VCaP (cell line): ENCODE measurements at regions not wholly inside any gene's neighbourhood (a gene's known extent, or its start where the extent isn't known, plus 50 kb on each side); places are given as distances from the start of the nearest gene placed in this dataset.
A peak's percentile ranks its signal among the peaks of the same experiment; 100 is the strongest.

ENCODE experiments used
- H3K27ac ChIP-seq: fragments of 450-650 bp; 2 replicates; pipeline ENCODE4 v1.5.1; 2017
- TF ChIP-seq, protein P1 (sequence below): fragments of 450-650 bp; conservative IDR thresholded peaks from 2 replicates; pipeline ENCODE4 v1.5.1; 2017; ENCODE audit warnings: mild to moderate bottlenecking, moderate library complexity

GRCh38 chr5:74083096-74083791 lies 457.2 kb downstream of the ARHGEF28 start:
- TF ChIP-seq, protein P1, sequence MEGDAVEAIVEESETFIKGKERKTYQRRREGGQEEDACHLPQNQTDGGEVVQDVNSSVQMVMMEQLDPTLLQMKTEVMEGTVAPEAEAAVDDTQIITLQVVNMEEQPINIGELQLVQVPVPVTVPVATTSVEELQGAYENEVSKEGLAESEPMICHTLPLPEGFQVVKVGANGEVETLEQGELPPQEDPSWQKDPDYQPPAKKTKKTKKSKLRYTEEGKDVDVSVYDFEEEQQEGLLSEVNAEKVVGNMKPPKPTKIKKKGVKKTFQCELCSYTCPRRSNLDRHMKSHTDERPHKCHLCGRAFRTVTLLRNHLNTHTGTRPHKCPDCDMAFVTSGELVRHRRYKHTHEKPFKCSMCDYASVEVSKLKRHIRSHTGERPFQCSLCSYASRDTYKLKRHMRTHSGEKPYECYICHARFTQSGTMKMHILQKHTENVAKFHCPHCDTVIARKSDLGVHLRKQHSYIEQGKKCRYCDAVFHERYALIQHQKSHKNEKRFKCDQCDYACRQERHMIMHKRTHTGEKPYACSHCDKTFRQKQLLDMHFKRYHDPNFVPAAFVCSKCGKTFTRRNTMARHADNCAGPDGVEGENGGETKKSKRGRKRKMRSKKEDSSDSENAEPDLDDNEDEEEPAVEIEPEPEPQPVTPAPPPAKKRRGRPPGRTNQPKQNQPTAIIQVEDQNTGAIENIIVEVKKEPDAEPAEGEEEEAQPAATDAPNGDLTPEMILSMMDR = no peak
- H3K27ac ChIP-seq = no peak overlapping the region

DNA sequence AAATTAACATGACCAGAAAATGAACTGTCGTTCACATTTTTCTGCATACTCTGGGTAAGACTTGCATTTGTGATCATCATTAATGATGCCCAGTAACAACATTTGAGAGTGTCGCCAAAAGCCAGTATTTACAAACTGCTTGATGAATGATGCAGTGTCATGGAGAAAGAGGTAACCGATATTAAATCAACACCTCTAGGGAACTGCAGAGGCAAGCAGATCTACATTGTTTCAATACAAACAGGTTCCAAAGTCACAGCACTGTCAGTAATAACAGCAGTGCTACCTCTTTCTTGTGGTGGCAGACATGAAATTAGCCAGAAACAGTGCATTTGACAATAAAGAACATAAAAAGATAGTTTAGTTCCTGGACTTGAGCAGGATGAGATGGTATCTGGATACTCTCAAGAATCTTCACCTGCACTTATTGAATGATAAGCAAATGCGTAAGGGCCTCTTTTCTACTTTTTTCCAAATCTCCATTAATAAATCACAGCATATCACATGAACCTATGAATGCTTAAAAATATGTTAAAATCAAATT lies 456.6 kb downstream of the ARHGEF28 start:
- TF ChIP-seq, protein P1 = no peak
- H3K27ac ChIP-seq = no peak overlapping the region

- TF ChIP-seq, protein P1 = no peak
- H3K27ac ChIP-seq = no peak overlapping the region
Measured at GRCh38 chr5:74081126-74081525, 455.1 kb downstream of the ARHGEF28 start.

- H3K27ac ChIP-seq = no peak overlapping the region
- TF ChIP-seq, protein P1 = no peak
Measured at GRCh38 chr5:74079971-74080556, 454.1 kb downstream of the ARHGEF28 start.

DNA sequence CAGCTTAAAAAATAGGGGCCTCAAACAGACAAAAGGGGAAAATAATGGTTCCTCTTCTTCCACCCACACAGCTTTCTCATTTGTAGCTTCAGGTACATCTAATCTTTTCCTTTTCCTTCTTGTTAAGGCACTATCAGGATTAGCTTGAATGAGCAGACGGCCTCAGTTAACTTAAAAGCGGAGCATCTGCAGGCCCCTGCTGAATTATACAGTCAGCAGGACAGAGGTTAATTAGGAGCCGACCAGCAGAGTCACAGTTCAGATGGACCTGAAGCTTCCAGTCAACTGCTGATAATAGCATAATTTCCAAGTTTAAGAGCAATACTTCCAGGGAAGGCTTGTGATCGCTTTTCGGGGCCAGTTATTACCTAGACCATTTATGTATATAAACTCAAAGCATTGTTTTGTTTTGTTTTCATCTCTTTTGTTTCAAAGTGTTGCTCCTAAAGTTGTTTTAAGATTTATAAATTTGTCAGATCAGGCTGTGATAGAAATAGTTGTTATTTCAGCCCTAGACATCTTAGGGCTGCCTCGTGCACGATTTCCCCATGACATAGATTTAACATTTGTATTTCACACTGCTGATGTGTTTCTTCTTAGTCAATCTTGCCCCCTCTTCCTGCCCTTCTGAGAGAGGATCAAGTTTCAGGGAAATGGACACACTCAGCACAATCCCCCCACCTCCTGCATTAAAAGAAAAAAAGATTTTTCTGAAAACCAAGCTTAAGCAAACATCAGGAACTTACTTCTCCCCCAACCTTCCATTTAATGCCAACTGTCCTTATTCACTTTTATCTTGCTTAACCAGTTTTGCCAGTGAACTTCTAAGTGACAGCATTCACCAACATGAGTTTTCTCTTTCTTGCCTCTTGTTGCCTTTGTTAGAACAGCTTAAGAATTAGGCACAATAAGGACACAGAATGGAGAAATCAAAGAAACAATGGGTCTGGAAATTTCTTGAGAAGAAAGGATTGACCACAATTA lies 449.8 kb downstream of the ARHGEF28 start:
- TF ChIP-seq, protein P1 = no peak
- H3K27ac ChIP-seq = peak overlapping the region; percentile 65

DNA sequence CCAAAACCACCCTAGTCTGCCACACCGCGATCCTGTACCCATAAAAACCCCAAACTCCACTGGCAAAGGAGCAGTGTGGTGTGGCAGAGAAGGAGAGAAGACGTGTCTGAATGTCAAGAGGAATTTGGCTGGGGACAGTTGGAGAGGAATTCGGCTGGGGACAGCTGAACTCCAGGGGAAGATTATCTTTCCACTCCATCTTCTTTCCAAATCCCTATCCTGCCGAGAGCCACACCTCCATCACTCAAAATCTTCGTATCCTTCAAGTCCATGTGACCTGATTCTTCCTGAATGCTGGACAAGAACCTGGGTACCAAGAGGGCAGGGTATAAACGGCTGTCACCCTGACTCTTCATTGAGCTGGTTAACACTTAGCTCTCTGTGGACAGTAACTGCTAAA lies 448.1 kb downstream of the ARHGEF28 start:
- TF ChIP-seq, protein P1 = no peak
- no peak overlapping the region for H3K27ac ChIP-seq

- H3K27ac ChIP-seq = no peak overlapping the region
- TF ChIP-seq, protein P1 = no peak
Measured at GRCh38 chr5:74073257-74073656, 447.3 kb downstream of the ARHGEF28 start.
